OCI-LY1 (cell line): ENCODE measurements at regions not wholly inside any gene's neighbourhood (a gene's known extent, or its start where the extent isn't known, plus 50 kb on each side); places are given as distances from the start of the nearest gene placed in this dataset.

Experiments used
- EZH2 ChIP-seq: fragments of 200-600 bp; sonication (generic), shearing (Covaris generic); IDR thresholded peaks from 2 replicates; pipeline ENCODE4 v1.8.0; 2017; ENCODE audit warnings: borderline replicate concordance, mixed run types, mild to moderate bottlenecking, antibody characterized with exemption, low read length, moderate library complexity, mixed read lengths
- TF ChIP-seq, protein P1 (sequence below): fragments of 200-600 bp; sonication (generic), shearing (Covaris generic); IDR thresholded peaks from 2 replicates; pipeline ENCODE4 v1.5.1; 2017; ENCODE audit warnings: mild to moderate bottlenecking, antibody characterized with exemption, low read length, moderate library complexity, mixed read lengths

DNA sequence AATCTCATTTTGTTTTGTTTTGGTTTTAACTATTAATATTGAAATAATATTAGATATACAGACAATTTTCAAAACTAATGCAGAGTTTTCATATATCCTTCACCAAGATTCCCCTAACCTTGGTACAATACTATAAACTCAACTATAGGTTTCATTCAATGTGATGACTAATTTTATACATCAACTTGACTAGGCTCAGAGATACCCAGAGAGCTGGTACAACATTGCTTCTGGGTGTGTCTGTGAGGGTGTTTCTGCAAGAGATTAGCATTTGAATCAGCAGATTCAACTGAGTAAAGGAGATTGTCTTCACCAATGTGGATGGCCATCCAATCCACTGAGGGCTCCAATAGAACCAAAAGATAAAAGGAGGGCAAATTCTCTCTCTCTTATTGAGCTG is 221.3 kb upstream of the CRIM1 start:
- TF ChIP-seq, protein P1, sequence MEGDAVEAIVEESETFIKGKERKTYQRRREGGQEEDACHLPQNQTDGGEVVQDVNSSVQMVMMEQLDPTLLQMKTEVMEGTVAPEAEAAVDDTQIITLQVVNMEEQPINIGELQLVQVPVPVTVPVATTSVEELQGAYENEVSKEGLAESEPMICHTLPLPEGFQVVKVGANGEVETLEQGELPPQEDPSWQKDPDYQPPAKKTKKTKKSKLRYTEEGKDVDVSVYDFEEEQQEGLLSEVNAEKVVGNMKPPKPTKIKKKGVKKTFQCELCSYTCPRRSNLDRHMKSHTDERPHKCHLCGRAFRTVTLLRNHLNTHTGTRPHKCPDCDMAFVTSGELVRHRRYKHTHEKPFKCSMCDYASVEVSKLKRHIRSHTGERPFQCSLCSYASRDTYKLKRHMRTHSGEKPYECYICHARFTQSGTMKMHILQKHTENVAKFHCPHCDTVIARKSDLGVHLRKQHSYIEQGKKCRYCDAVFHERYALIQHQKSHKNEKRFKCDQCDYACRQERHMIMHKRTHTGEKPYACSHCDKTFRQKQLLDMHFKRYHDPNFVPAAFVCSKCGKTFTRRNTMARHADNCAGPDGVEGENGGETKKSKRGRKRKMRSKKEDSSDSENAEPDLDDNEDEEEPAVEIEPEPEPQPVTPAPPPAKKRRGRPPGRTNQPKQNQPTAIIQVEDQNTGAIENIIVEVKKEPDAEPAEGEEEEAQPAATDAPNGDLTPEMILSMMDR, result no peak
- TF ChIP-seq EZH2, result no peak
